ENCODE measurements at regions not wholly inside any gene's neighbourhood (a gene's known extent, or its start where the extent isn't known, plus 50 kb on each side); places are given as distances from the start of the nearest gene placed in this dataset.

GRCh38 chr7:136027160-136027559, 50.0 kb upstream of the MTPN start:
- H3K9ac ChIP-seq (ENCODE audit: low read depth, low read length) = no peak overlapping the region
- H3K4me1 ChIP-seq (ENCODE audit: insufficient read depth, low read length) = no peaks in the 10 kb centered on the region
- H3K36me3 ChIP-seq (ENCODE audit: insufficient read depth, low read length) = no peaks in the 10 kb centered on the region
- H3K9me3 ChIP-seq (ENCODE audit: control insufficient read depth, insufficient read depth, low read length) = no peaks in the 10 kb centered on the region

All from ES-I3 (cell line).